Mucosa of descending colon (tissue), 3 donors: ENCODE measurements at regions not wholly inside any gene's neighbourhood (a gene's known extent, or its start where the extent isn't known, plus 50 kb on each side); places are given as distances from the start of the nearest gene placed in this dataset.

Source experiments
- ATAC-seq: fragments of 200-7000 bp; cut with Tn5 transposase; one replicate; pipeline ENCODE4 v1.9.1; 2020; ENCODE audit warnings: mild to moderate bottlenecking, moderate library complexity
- DNase-seq, 3 donors: peaks; one replicate each; pipeline ENCODE4 v3.0.0-alpha.2; 2020
- H3K36me3 ChIP-seq: fragments of 200-600 bp; one replicate; pipeline ENCODE4 v1.8.0; 2021; ENCODE audit warnings: low read depth, mild to moderate bottlenecking
- H3K4me1 ChIP-seq: fragments of 200-600 bp; one replicate; pipeline ENCODE4 v1.8.0; 2021; ENCODE audit warnings: low read depth, mild to moderate bottlenecking
- H3K4me3 ChIP-seq: fragments of 200-600 bp; one replicate; pipeline ENCODE4 v1.8.0; 2021; ENCODE audit warnings: mild to moderate bottlenecking
- H3K9me3 ChIP-seq: fragments of 200-600 bp; one replicate; pipeline ENCODE4 v1.8.0; 2021; ENCODE audit warnings: mild to moderate bottlenecking
- intact Hi-C, 2 donors: fragments of 100-400 bp; cut with DNase I in 1 of 2; cut with micrococcal nuclease in 1 of 2; formaldehyde crosslinking; loops; one replicate each; pipeline versions ENCODE4 v1.11.0 to v1.11.1; 2022; cut with DNase I, micrococcal nuclease
- TF ChIP-seq, protein P1 (sequence below): fragments of 200-600 bp; IDR thresholded peaks from one replicate; pipeline ENCODE4 v1.8.0; 2022; ENCODE audit warnings: antibody characterized with exemption, mild to moderate bottlenecking
- donor health status: DM: no; HTN: no; CAD: no; lungs with moderate emphysema.
- donor health status: DM: no; HTN: no; CAD: no.
- donor health status: DM: no; HTN: yes; CAD: no.

GRCh38 chr21:32184065-32184464 lies 94.8 kb downstream of the MIS18A start:
- intact Hi-C loops: no loop called here
- TF ChIP-seq, protein P1, sequence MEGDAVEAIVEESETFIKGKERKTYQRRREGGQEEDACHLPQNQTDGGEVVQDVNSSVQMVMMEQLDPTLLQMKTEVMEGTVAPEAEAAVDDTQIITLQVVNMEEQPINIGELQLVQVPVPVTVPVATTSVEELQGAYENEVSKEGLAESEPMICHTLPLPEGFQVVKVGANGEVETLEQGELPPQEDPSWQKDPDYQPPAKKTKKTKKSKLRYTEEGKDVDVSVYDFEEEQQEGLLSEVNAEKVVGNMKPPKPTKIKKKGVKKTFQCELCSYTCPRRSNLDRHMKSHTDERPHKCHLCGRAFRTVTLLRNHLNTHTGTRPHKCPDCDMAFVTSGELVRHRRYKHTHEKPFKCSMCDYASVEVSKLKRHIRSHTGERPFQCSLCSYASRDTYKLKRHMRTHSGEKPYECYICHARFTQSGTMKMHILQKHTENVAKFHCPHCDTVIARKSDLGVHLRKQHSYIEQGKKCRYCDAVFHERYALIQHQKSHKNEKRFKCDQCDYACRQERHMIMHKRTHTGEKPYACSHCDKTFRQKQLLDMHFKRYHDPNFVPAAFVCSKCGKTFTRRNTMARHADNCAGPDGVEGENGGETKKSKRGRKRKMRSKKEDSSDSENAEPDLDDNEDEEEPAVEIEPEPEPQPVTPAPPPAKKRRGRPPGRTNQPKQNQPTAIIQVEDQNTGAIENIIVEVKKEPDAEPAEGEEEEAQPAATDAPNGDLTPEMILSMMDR: no peak
- no peak overlapping the region for H3K4me3 ChIP-seq
- no peaks in the 10 kb centered on the region for H3K36me3 ChIP-seq
- no peaks in the 10 kb centered on the region for H3K4me1 ChIP-seq
- no peaks in the 10 kb centered on the region for H3K9me3 ChIP-seq
- ATAC-seq (no peak), DNase-seq (no peak)

- no peak for DNase-seq
- H3K4me1 ChIP-seq: no peaks in the 10 kb centered on the region
- TF ChIP-seq, protein P1: no peak
- no peak overlapping the region for H3K4me3 ChIP-seq
- no peak for ATAC-seq
- no peaks in the 10 kb centered on the region for H3K9me3 ChIP-seq
- H3K36me3 ChIP-seq: no peaks in the 10 kb centered on the region
- intact Hi-C loops: no loop called here
Measured at GRCh38 chr21:32183396-32183795, 95.5 kb downstream of the MIS18A start.

- Histone ChIP-seq H3K4me3 (no peak overlapping the region), H3K36me3 (no peaks in the 10 kb centered on the region), H3K4me1 (no peaks in the 10 kb centered on the region), H3K9me3 (no peaks in the 10 kb centered on the region)
- intact Hi-C loops: no loop called here
- ATAC-seq (no peak), DNase-seq (no peak)
- TF ChIP-seq, protein P1: no peak
Measured at GRCh38 chr21:32182449-32182848, 96.4 kb downstream of the MIS18A start.

- ATAC-seq: no peak
Measured at GRCh38 chr21:32181457-32181856, 97.4 kb downstream of the MIS18A start.

GRCh38 chr21:32174819-32175218 lies 104.0 kb downstream of the MIS18A start:
- Histone ChIP-seq H3K9me3 (no peaks in the 10 kb centered on the region), H3K4me1 (no peaks in the 10 kb centered on the region), H3K36me3 (no peaks in the 10 kb centered on the region), H3K4me3 (no peak overlapping the region)
- TF ChIP-seq, protein P1: no peak
- no peak for ATAC-seq
- DNase-seq: no peak
- intact Hi-C loops: no loop called here

More at GRCh38 chr21:32181457-32181856, 97.4 kb downstream of the MIS18A start:
- Histone ChIP-seq H3K4me1 (no peaks in the 10 kb centered on the region), H3K9me3 (no peaks in the 10 kb centered on the region), H3K36me3 (no peaks in the 10 kb centered on the region), H3K4me3 (no peak overlapping the region)
- DNase-seq: no peak
- intact Hi-C loops: no loop called here
- TF ChIP-seq, protein P1: no peak

GRCh38 chr21:32173121-32173724 lies 105.6 kb downstream of the MIS18A start:
- intact Hi-C loops: no loop called here
- DNase-seq (no peak), ATAC-seq (no peak)
- TF ChIP-seq, protein P1: no peak
- no peaks in the 10 kb centered on the region for H3K9me3 ChIP-seq
- no peaks in the 10 kb centered on the region for H3K4me1 ChIP-seq
- no peak overlapping the region for H3K4me3 ChIP-seq
- H3K36me3 ChIP-seq: no peaks in the 10 kb centered on the region
